HG03439 (cell line): ENCODE measurements at regions not wholly inside any gene's neighbourhood (a gene's known extent, or its start where the extent isn't known, plus 50 kb on each side); places are given as distances from the start of the nearest gene placed in this dataset.

ENCODE experiments used
- ATAC-seq: cut with Tn5 transposase; IDR thresholded peaks from one replicate; pipeline ENCODE4 v1.9.1; 2021; ENCODE audit warnings: mild to moderate bottlenecking, moderate library complexity; ENCODE audit not compliant: unreplicated experiment

GRCh38 chr19:31553846-31554215 lies 204.6 kb upstream of the TSHZ3 start:
- ATAC-seq = no peak

- ATAC-seq = no peak
These were observed 205.1 kb upstream of the TSHZ3 start for GRCh38 chr19:31554360-31554759.

GRCh38 chr19:31555634-31556215 lies 206.5 kb upstream of the TSHZ3 start:
- ATAC-seq = no peak

GRCh38 chr19:31559494-31559893 lies 210.3 kb upstream of the TSHZ3 start:
- no peak for ATAC-seq

GRCh38 chr19:31560086-31561060 lies 211.1 kb upstream of the TSHZ3 start:
- ATAC-seq = no peak

- no peak for ATAC-seq
These were observed 213.9 kb upstream of the TSHZ3 start for GRCh38 chr19:31562966-31563612.

GRCh38 chr19:31567776-31568175 lies 218.5 kb upstream of the TSHZ3 start:
- ATAC-seq = no peak

GRCh38 chr19:31568724-31569123 lies 219.5 kb upstream of the TSHZ3 start:
- ATAC-seq = no peak

GRCh38 chr19:31570718-31571117 lies 221.5 kb upstream of the TSHZ3 start:
- ATAC-seq = no peak

GRCh38 chr19:31572102-31572975 lies 223.1 kb upstream of the TSHZ3 start:
- no peak for ATAC-seq

- no peak for ATAC-seq
These were observed 223.7 kb upstream of the TSHZ3 start for GRCh38 chr19:31572976-31573298.

GRCh38 chr19:31574251-31574973 lies 225.2 kb upstream of the TSHZ3 start:
- ATAC-seq = no peak

- no peak for ATAC-seq
These were observed 226.7 kb upstream of the TSHZ3 start for GRCh38 chr19:31575846-31576335.

- ATAC-seq = no peak
These were observed 229.1 kb upstream of the TSHZ3 start for GRCh38 chr19:31578326-31578725.

- no peak for ATAC-seq
These were observed 233.9 kb upstream of the TSHZ3 start for GRCh38 chr19:31583148-31583547.

GRCh38 chr19:31586282-31586681 lies 237.0 kb upstream of the TSHZ3 start:
- ATAC-seq = no peak

GRCh38 chr19:31589109-31589508 lies 239.9 kb upstream of the TSHZ3 start:
- ATAC-seq = no peak

GRCh38 chr19:31591258-31591657 lies 242.0 kb upstream of the TSHZ3 start:
- no peak for ATAC-seq

GRCh38 chr19:31592456-31592855 lies 243.2 kb upstream of the TSHZ3 start:
- ATAC-seq = no peak

- no peak for ATAC-seq
These were observed 245.5 kb upstream of the TSHZ3 start for GRCh38 chr19:31594701-31595100.
